BLaER1 (cell line): ENCODE measurements at regions not wholly inside any gene's neighbourhood (a gene's known extent, or its start where the extent isn't known, plus 50 kb on each side); places are given as distances from the start of the nearest gene placed in this dataset.

Experiments
- H3K27ac ChIP-seq: shearing (Covaris generic); formaldehyde crosslinking; 2 replicates; pipeline ENCODE4 v1.8.1; 2022
- H3K27me3 ChIP-seq: shearing (Covaris generic); formaldehyde crosslinking; 2 replicates; pipeline ENCODE4 v1.8.1; 2022
- H3K36me3 ChIP-seq: shearing (Covaris generic); formaldehyde crosslinking; 2 replicates; pipeline ENCODE4 v1.8.1; 2022
- H3K4me1 ChIP-seq: shearing (Covaris generic); formaldehyde crosslinking; 2 replicates; pipeline ENCODE4 v1.8.1; 2022
- H3K4me2 ChIP-seq: shearing (Covaris generic); formaldehyde crosslinking; 2 replicates; pipeline ENCODE4 v1.8.1; 2022
- H3K4me3 ChIP-seq: shearing (Covaris generic); formaldehyde crosslinking; 2 replicates; pipeline ENCODE4 v1.8.1; 2022
- H3K9ac ChIP-seq: shearing (Covaris generic); formaldehyde crosslinking; 2 replicates; pipeline ENCODE4 v1.8.1; 2022
- H3K9me3 ChIP-seq: shearing (Covaris generic); formaldehyde crosslinking; 2 replicates; pipeline ENCODE4 v1.8.1; 2022
- H4K20me1 ChIP-seq: shearing (Covaris generic); formaldehyde crosslinking; 2 replicates; pipeline ENCODE4 v1.8.1; 2022
- Cebpa-rat ChIP-seq: shearing (Covaris generic); IDR thresholded peaks from 2 replicates; pipeline ENCODE4 v1.8.1; 2022

GRCh38 chr9:89961616-89962341, 357.0 kb downstream of the GADD45G start:
- no peaks in the 10 kb centered on the region for H4K20me1 ChIP-seq
- peak overlapping the region; percentile 79 for H3K27ac ChIP-seq
- H3K27me3 ChIP-seq, result no peaks in the 10 kb centered on the region
- no peak overlapping the region for H3K4me3 ChIP-seq
- peaks cover 14% of the 10 kb centered on the region for H3K4me1 ChIP-seq
- H3K4me2 ChIP-seq, result peak overlapping the region; percentile 69
- no peaks in the 10 kb centered on the region for H3K36me3 ChIP-seq
- peak overlapping the region; percentile 50; the same call in 1 of the 2 replicates for H3K9ac ChIP-seq
- H3K9me3 ChIP-seq, result no peaks in the 10 kb centered on the region
- TF ChIP-seq Cebpa-rat, result no peak

GRCh38 chr9:89963280-89963679, 358.5 kb downstream of the GADD45G start:
- H4K20me1 ChIP-seq, result no peaks in the 10 kb centered on the region
- H3K9me3 ChIP-seq, result no peaks in the 10 kb centered on the region
- H3K4me2 ChIP-seq, result no peak overlapping the region
- TF ChIP-seq Cebpa-rat, result no peak
- no peak overlapping the region for H3K27ac ChIP-seq
- H3K4me3 ChIP-seq, result no peak overlapping the region
- H3K4me1 ChIP-seq, result peaks cover 14% of the 10 kb centered on the region
- no peaks in the 10 kb centered on the region for H3K36me3 ChIP-seq
- no peak overlapping the region for H3K9ac ChIP-seq
- no peaks in the 10 kb centered on the region for H3K27me3 ChIP-seq

GRCh38 chr9:89967527-89967926, 362.7 kb downstream of the GADD45G start:
- Histone ChIP-seq H3K4me1 (peaks cover under 1% of the 10 kb centered on the region; the same call in 1 of the 2 replicates), H3K36me3 (no peaks in the 10 kb centered on the region), H3K4me3 (no peak overlapping the region), H3K4me2 (no peak overlapping the region), H3K27me3 (no peaks in the 10 kb centered on the region), H4K20me1 (no peaks in the 10 kb centered on the region), H3K9me3 (no peaks in the 10 kb centered on the region), H3K9ac (no peak overlapping the region), H3K27ac (no peak overlapping the region)
- TF ChIP-seq Cebpa-rat, result no peak

- Histone ChIP-seq H3K4me3 (no peak overlapping the region), H3K9me3 (no peaks in the 10 kb centered on the region), H3K27ac (no peak overlapping the region), H3K4me1 (no peaks in the 10 kb centered on the region), H3K27me3 (no peaks in the 10 kb centered on the region), H3K4me2 (no peak overlapping the region), H4K20me1 (no peaks in the 10 kb centered on the region), H3K36me3 (no peaks in the 10 kb centered on the region), H3K9ac (no peak overlapping the region)
- no peak for TF ChIP-seq Cebpa-rat
These were observed 364.4 kb downstream of the GADD45G start for GRCh38 chr9:89969156-89969675.

GRCh38 chr9:89969881-89970639, 365.2 kb downstream of the GADD45G start:
- Histone ChIP-seq H4K20me1 (no peaks in the 10 kb centered on the region), H3K9ac (no peak overlapping the region), H3K36me3 (no peaks in the 10 kb centered on the region), H3K4me3 (no peak overlapping the region), H3K4me1 (no peaks in the 10 kb centered on the region), H3K4me2 (no peak overlapping the region), H3K27me3 (no peaks in the 10 kb centered on the region), H3K27ac (no peak overlapping the region), H3K9me3 (no peaks in the 10 kb centered on the region)
- TF ChIP-seq Cebpa-rat, result no peak

GRCh38 chr9:89970701-89971100, 365.9 kb downstream of the GADD45G start:
- no peaks in the 10 kb centered on the region for H3K36me3 ChIP-seq
- no peak overlapping the region for H3K27ac ChIP-seq
- H3K9ac ChIP-seq, result no peak overlapping the region
- no peaks in the 10 kb centered on the region for H3K27me3 ChIP-seq
- H3K4me1 ChIP-seq, result no peaks in the 10 kb centered on the region
- no peaks in the 10 kb centered on the region for H4K20me1 ChIP-seq
- no peak for TF ChIP-seq Cebpa-rat
- no peak overlapping the region for H3K4me3 ChIP-seq
- H3K4me2 ChIP-seq, result no peak overlapping the region
- no peaks in the 10 kb centered on the region for H3K9me3 ChIP-seq

- Histone ChIP-seq H3K4me1 (0 out of 2 replicates have a peak, but pooled peaks cover under 1% of the 10 kb centered on the region), H3K27me3 (no peaks in the 10 kb centered on the region), H4K20me1 (no peaks in the 10 kb centered on the region), H3K27ac (no peak overlapping the region), H3K36me3 (no peaks in the 10 kb centered on the region), H3K4me3 (no peak overlapping the region), H3K9ac (no peak overlapping the region), H3K9me3 (no peaks in the 10 kb centered on the region), H3K4me2 (no peak overlapping the region)
- TF ChIP-seq Cebpa-rat, result no peak
These were observed 367.7 kb downstream of the GADD45G start for GRCh38 chr9:89972535-89972934.

- Histone ChIP-seq H3K36me3 (no peaks in the 10 kb centered on the region), H3K4me3 (no peak overlapping the region), H4K20me1 (no peaks in the 10 kb centered on the region), H3K27ac (no peak overlapping the region), H3K9me3 (no peaks in the 10 kb centered on the region), H3K9ac (no peak overlapping the region), H3K27me3 (no peaks in the 10 kb centered on the region), H3K4me2 (no peak overlapping the region), H3K4me1 (0 out of 2 replicates have a peak, but pooled peaks cover 6% of the 10 kb centered on the region)
- no peak for TF ChIP-seq Cebpa-rat
These were observed 369.8 kb downstream of the GADD45G start for GRCh38 chr9:89974582-89974981.

- no peak for TF ChIP-seq Cebpa-rat
- Histone ChIP-seq H3K4me3 (no peak overlapping the region), H3K9me3 (no peaks in the 10 kb centered on the region), H3K27ac (no peak overlapping the region), H3K4me1 (0 out of 2 replicates have a peak, but pooled peaks cover 6% of the 10 kb centered on the region), H3K27me3 (no peaks in the 10 kb centered on the region), H3K4me2 (no peak overlapping the region), H3K36me3 (no peaks in the 10 kb centered on the region), H3K9ac (no peak overlapping the region), H4K20me1 (no peaks in the 10 kb centered on the region)
These were observed 370.2 kb downstream of the GADD45G start for GRCh38 chr9:89975024-89975423.

- no peak overlapping the region for H3K4me3 ChIP-seq
- no peak overlapping the region for H3K9ac ChIP-seq
- no peaks in the 10 kb centered on the region for H3K36me3 ChIP-seq
- no peak overlapping the region for H3K27ac ChIP-seq
- H3K9me3 ChIP-seq, result no peaks in the 10 kb centered on the region
- H4K20me1 ChIP-seq, result no peaks in the 10 kb centered on the region
- TF ChIP-seq Cebpa-rat, result no peak
- no peaks in the 10 kb centered on the region for H3K27me3 ChIP-seq
- H3K4me1 ChIP-seq, result 0 out of 2 replicates have a peak, but pooled peaks cover 6% of the 10 kb centered on the region
- H3K4me2 ChIP-seq, result no peak overlapping the region
These were observed 370.8 kb downstream of the GADD45G start for GRCh38 chr9:89975630-89976029.
